Peyer's patch (tissue), 4 donors: ENCODE measurements at regions not wholly inside any gene's neighbourhood (a gene's known extent, or its start where the extent isn't known, plus 50 kb on each side); places are given as distances from the start of the nearest gene placed in this dataset.
A peak's percentile ranks its signal among the peaks of the same experiment; 100 is the strongest.
"Not testable (repeated sequence)": the region's sequence is repeated elsewhere in the genome, so short reads cannot be mapped to it uniquely, and the experiment has no call there.

Experiments used
- DNase-seq, 3 donors: peaks; one replicate each; pipeline ENCODE4 v3.0.0-alpha.2; 2017 to 2019
- H3K27ac ChIP-seq, 4 donors: fragments of 200-600 bp; sonication (generic); one replicate each; pipeline ENCODE4 v1.5.1; 2016 to 2019
- H3K27me3 ChIP-seq, 2 donors: fragments of 200-600 bp; sonication (generic); one replicate each; pipeline ENCODE4 v1.5.1; 2019
- H3K36me3 ChIP-seq, 3 donors: fragments of 200-600 bp; sonication (generic); one replicate each; pipeline ENCODE4 v1.5.1; 2016 to 2019
- H3K4me1 ChIP-seq, 4 donors: fragments of 200-600 bp; sonication (generic); one replicate each; pipeline ENCODE4 v1.5.1; 2016 to 2019
- H3K4me3 ChIP-seq, 4 donors: fragments of 200-600 bp; sonication (generic); 1 replicate in 3 of 4; 2 replicates in 1 of 4; pipeline ENCODE4 v1.5.1; 2016 to 2019; ENCODE audit warnings: mild to moderate bottlenecking in 1 of 4
- H3K9me3 ChIP-seq, 4 donors: fragments of 200-600 bp; sonication (generic); one replicate each; pipeline ENCODE4 v1.5.1; 2016 to 2019; ENCODE audit warnings: mild to moderate bottlenecking in 1 of 4
- POLR2A ChIP-seq, 2 donors: fragments of 450-650 bp; IDR thresholded peaks; one replicate each; pipeline ENCODE4 v1.5.1; 2017; ENCODE audit warnings: antibody characterized with exemption in 2 of 2, mild to moderate bottlenecking in 2 of 2, moderate library complexity in 2 of 2
- TF ChIP-seq, protein P1 (sequence below), 6 experiments: fragments of 450-650 bp in 4 of 6; fragments of 200-600 bp in 2 of 6; sonication (generic) in 1 of 6; IDR thresholded peaks; one replicate each; pipeline ENCODE4 v1.5.1; 2017 to 2019; ENCODE audit warnings: antibody characterized with exemption in 6 of 6, mild to moderate bottlenecking in 3 of 6, moderate library complexity in 1 of 6

DNA sequence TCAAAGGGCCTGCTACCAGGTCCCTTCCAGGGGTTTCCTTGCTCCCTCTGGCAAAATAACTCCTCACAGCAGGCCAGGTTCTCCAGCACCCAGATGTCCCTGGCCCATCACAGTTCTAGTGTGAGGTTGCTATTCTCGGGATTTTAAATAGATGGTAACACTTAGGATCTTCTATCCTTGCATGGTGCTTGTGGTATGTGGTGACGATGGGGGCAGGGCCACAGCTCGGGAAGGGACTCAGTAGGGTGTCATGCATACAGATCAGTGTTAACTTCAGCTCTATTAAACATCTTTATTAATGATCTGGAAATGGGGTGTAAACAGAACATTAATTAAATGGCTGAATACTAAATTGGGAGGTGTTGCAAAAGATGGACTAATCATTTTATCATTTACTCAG is 323.8 kb downstream of the QKI start:
- H3K27ac ChIP-seq, result no peak overlapping the region
- H3K4me1 ChIP-seq, result no peaks in the 10 kb centered on the region
- H3K27me3 ChIP-seq, result no peaks in the 10 kb centered on the region
- H3K9me3 ChIP-seq, result peaks cover 0 to 4% (median 0%) of the 10 kb centered on the region in 4 donors
- H3K36me3 ChIP-seq, result no peaks in the 10 kb centered on the region
- DNase-seq, result no peak
- TF ChIP-seq, protein P1, sequence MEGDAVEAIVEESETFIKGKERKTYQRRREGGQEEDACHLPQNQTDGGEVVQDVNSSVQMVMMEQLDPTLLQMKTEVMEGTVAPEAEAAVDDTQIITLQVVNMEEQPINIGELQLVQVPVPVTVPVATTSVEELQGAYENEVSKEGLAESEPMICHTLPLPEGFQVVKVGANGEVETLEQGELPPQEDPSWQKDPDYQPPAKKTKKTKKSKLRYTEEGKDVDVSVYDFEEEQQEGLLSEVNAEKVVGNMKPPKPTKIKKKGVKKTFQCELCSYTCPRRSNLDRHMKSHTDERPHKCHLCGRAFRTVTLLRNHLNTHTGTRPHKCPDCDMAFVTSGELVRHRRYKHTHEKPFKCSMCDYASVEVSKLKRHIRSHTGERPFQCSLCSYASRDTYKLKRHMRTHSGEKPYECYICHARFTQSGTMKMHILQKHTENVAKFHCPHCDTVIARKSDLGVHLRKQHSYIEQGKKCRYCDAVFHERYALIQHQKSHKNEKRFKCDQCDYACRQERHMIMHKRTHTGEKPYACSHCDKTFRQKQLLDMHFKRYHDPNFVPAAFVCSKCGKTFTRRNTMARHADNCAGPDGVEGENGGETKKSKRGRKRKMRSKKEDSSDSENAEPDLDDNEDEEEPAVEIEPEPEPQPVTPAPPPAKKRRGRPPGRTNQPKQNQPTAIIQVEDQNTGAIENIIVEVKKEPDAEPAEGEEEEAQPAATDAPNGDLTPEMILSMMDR (IDR thresholded peaks at IDR 0.05), result no peak
- no peak for TF ChIP-seq POLR2A (IDR thresholded peaks at IDR 0.05)
- H3K4me3 ChIP-seq, result no peak overlapping the region

GRCh38 chr6:163735076-163735475 is 320.6 kb downstream of the QKI start:
- H3K9me3 ChIP-seq, result no peaks in the 10 kb centered on the region
- DNase-seq, result no peak
- TF ChIP-seq, protein P1 (IDR thresholded peaks at IDR 0.05), result no peak
- no peak for TF ChIP-seq POLR2A (IDR thresholded peaks at IDR 0.05)

DNA sequence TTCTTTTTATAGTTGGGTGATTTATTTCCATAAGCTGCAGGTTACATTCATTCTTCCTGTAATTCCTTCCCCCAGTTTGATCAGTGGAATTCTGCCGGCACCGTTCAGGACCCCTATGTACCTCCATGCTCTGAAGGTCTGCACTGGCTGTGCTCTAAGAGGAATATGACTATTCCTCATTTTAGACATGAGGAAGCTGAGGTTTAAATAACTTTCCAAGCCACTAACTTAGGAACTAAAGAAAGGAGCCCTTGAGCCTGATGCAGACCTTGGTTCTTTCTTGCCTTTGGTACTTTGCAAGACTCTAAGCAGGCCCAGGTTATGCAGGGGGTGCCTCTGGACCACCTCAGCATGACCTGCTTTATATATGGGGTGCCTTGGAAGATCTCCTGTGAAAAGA is 318.5 kb downstream of the QKI start:
- TF ChIP-seq POLR2A (IDR thresholded peaks at IDR 0.05), result no peak
- TF ChIP-seq, protein P1 (IDR thresholded peaks at IDR 0.05), result no peak
- H3K27ac ChIP-seq, result no peak overlapping the region
- no peaks in the 10 kb centered on the region for H3K4me1 ChIP-seq
- H3K36me3 ChIP-seq, result no peaks in the 10 kb centered on the region
- H3K27me3 ChIP-seq, result no peaks in the 10 kb centered on the region
- DNase-seq, result no peak
- H3K4me3 ChIP-seq, result no peak overlapping the region
- H3K9me3 ChIP-seq, result no peaks in the 10 kb centered on the region

More at GRCh38 chr6:163735076-163735475, 320.6 kb downstream of the QKI start:
- no peak overlapping the region for H3K27ac ChIP-seq
- no peaks in the 10 kb centered on the region for H3K36me3 ChIP-seq
- no peaks in the 10 kb centered on the region for H3K4me1 ChIP-seq
- H3K27me3 ChIP-seq, result no peaks in the 10 kb centered on the region
- no peak overlapping the region for H3K4me3 ChIP-seq

DNA sequence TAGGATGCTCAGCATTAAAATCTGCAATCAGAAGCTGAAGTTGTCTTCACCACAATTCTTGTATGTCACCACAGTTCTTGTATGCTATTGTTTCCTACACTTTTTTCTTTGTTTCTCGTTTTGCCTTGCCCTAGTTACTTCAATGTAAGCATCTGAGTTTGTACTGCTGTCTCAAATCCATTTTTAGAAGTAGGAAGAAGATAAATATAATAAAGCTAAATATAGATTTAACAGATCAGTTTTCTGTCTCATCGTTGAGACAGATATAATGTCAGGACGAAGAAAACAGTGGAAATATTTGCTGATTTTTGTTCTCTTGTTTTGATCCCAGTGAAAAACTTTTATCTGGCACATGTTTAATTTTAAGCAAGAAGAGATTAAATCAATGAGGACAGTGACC is 318.0 kb downstream of the QKI start:
- no peak for DNase-seq
- H3K9me3 ChIP-seq, result no peaks in the 10 kb centered on the region
- no peak overlapping the region for H3K27ac ChIP-seq
- H3K4me3 ChIP-seq, result no peak overlapping the region
- H3K27me3 ChIP-seq, result no peaks in the 10 kb centered on the region
- TF ChIP-seq, protein P1 (IDR thresholded peaks at IDR 0.05), result no peak
- TF ChIP-seq POLR2A (IDR thresholded peaks at IDR 0.05), result no peak
- H3K4me1 ChIP-seq, result no peaks in the 10 kb centered on the region
- no peaks in the 10 kb centered on the region for H3K36me3 ChIP-seq

- H3K36me3 ChIP-seq, H3K4me3 ChIP-seq, H3K9me3 ChIP-seq, H3K4me1 ChIP-seq, H3K27me3 ChIP-seq, H3K27ac ChIP-seq: not testable (repeated sequence)
- DNase-seq, result peak in 1 of 3 donors; percentile 30
These were observed 317.5 kb downstream of the QKI start for GRCh38 chr6:163732014-163732351.

DNA sequence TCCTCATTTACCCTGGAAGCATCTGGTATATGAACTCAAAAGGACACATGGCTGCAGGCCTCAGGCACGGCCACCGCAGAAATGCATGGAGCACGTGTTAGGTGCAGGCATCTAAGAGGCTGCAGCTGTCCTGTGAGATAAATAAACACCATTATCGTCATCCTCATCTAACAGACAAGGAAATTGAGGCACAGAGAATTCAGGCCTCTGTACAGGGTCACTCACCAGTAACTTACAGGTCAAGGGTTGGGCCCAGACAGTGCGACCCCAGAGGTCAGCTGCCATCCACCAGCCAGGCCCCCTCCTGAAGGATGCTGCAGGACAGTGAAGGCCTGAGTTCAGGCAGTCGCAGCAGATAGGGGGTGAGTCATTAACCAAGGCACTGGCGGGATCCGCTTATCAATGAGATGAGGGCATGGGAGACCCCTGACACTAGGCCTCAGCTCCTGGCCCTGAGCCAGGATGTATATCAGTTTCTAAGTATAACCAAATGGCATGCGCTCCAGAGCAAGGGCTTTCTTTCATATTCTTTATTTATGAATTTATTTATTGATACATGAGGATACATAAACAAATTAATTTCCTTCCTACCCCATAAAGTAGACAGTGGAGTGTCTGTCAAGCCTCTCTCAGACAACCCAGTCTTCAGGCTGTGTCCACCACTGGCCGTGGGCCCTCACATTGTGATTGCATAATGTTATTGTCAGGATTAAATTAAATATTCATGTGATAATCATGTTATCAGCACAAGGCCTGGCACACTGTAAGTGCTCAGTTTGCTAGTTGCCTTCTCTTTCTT is 316.9 kb downstream of the QKI start:
- H3K36me3 ChIP-seq, result no peaks in the 10 kb centered on the region
- TF ChIP-seq, protein P1 (IDR thresholded peaks at IDR 0.05), result no peak
- no peak for TF ChIP-seq POLR2A (IDR thresholded peaks at IDR 0.05)
- no peaks in the 10 kb centered on the region for H3K4me1 ChIP-seq
- no peak overlapping the region for H3K27ac ChIP-seq
- no peak for DNase-seq
- no peaks in the 10 kb centered on the region for H3K27me3 ChIP-seq
- H3K4me3 ChIP-seq, result no peak overlapping the region
- H3K9me3 ChIP-seq, result no peaks in the 10 kb centered on the region
